GM18519 (cell line): ENCODE measurements at regions not wholly inside any gene's neighbourhood (a gene's known extent, or its start where the extent isn't known, plus 50 kb on each side); places are given as distances from the start of the nearest gene placed in this dataset.

Experiments used
- ATAC-seq: cut with Tn5 transposase; IDR thresholded peaks from one replicate; pipeline ENCODE4 v1.9.1; 2021; ENCODE audit warnings: mild to moderate bottlenecking, moderate library complexity; ENCODE audit not compliant: unreplicated experiment, low FRiP score

DNA sequence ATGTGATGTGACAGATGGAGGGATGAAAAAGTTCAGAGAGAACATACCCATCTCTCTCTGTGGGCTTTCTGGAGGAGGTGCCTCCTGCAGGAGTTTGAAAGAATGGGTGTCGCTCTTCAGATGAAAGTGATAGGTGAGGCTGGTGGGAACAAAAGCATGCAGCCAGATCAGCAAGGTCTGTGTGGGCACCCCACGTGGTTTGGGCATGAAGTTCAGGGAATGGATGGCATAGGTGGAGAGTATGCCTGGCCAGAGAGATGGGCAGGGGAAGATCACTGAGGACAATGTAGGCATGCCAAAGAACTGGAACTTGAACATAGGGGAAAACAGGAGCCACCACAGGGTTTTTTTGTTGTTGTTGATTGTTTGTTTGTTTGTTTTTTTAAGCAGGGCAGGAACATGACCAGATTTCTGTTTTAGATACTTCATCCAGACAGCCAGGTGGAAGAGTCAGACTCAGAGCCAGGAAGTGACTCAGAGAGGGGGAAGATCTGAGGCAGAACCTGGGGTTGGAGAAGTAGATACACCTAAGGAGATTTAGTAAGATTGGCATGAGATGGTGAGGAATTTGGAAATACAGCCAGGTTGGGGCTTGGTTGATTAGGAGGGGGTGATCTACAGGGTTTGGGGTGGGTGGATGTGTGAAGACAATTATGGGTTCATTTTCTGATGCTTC lies 64.8 kb upstream of the CLSTN2 start:
- ATAC-seq: no peak

DNA sequence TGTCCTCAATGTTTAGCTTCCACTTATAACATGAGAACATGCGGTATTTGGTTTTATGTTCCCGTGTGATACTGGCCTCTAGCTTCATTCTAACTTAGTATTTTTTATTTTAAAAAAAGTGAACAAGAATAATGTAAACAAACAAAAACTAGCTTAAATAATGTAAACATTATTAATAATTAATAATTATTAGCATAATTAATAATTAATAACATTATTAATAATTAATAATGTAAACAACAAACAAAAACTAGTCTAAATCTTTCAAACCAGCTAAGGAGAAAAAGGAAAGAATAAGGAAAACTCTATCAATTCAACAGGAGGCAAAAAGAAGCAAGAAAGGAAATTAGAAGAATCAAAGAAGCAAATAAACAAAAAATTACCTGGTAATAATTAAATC lies 66.2 kb upstream of the CLSTN2 start:
- no peak for ATAC-seq

DNA sequence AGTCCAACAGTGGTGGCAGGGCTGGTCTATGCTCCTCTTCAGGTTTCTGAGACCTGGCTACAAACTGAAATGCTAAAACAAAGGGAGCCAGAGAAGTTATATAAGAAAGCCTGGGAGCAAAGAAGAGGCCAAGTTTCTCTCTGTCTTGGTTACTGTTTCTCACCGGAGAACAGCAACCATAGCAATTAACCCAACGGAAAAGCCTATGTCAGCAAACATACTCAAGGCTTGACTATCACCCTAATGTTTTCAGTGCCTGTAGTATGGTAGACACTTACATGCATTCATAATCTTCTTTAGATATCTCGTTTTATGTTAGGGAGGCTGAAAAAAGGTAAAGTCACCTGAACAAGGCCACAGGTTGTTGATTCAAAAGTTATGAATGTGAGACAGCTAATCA lies 86.3 kb upstream of the CLSTN2 start:
- no peak for ATAC-seq

DNA sequence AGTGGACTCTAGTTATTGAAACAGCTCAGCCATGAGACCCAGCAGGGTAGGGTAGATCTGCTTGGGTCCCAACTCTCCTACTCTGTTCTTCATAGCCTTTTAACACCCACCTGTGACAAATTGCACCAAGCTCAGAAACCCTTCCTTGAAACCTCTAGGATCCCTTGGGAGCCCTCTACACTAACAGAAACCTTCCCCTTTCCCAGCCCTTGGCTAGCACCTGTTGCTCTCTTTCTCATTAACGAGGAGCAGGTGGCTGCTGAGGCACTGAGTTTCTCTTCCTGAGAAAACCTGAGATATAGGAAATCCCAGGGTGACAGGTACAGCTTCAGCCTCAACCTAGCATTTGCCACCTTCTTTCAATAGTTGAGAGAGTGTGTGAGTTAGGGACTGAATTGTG lies 88.3 kb upstream of the CLSTN2 start:
- ATAC-seq: no peak

DNA sequence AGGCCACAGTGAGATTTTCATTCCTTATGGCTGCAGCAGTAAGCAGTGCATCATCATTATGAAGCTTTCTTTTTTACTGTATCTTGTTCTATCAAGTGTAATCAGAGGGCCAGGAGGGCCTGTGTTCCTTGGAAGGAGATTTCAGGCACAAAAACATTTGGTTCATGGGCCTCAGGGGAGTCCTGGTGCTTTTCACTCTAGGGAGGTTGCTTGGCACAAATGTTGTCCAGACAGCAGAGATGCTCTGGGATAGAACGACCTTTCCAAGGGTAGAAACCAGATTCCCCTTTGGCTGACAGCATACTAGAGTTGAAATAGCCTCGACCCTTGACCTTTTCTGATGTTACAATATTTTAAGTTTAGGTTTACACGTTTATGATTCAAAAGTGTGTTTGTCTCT lies 95.3 kb upstream of the CLSTN2 start:
- ATAC-seq: no peak

DNA sequence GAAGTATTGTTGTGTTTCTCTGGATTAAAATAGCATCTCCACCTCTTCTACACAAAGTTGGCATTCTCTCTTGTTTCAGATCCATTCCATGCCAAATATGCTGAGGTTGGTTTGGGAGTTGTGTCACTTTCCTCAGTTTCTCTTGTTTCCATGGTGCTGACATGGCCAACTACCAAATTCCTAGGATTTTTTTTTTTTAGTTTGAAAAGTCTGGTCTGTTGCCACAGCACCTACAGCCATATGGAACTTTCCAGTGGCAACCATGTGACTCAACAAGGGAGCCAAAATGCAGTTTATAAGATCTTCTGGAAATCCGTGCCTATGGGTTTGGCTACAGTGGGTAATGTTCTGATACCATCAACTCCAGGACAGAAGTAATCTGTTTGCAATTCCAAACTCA lies 96.0 kb upstream of the CLSTN2 start:
- ATAC-seq: no peak

DNA sequence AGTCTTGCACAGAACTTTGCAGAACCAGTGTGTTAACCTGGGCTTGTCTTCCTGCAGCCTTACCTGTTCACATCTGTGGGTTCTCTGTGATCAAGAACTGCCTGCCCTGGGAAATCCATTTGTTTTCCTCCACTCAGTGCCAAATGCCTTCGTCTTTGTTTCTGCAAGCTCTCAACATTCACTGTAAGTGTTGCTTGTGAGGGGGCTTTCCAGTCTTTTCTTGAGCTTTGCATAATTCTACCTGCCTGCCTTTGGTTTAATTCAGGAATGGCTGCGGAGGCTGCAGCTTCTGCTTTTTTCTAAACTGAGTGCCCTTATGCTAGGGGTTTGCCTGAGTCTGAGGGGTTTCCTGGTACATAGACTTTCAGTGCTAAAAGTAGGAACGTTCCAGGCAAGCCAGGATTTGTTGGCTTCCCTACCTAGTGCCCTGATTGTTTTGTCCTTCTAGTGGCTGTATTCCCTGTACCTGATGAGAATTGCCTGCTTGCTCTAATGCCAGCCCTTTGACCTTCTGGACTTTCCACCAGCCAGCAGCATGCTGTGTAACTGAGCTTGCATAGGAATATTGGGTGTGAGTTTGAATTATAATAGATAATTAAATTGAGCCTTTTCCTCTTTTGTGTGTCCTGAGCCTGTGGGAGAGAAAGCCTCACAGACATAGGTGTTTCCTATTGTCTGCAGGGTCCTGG lies 96.6 kb upstream of the CLSTN2 start:
- ATAC-seq: no peak

DNA sequence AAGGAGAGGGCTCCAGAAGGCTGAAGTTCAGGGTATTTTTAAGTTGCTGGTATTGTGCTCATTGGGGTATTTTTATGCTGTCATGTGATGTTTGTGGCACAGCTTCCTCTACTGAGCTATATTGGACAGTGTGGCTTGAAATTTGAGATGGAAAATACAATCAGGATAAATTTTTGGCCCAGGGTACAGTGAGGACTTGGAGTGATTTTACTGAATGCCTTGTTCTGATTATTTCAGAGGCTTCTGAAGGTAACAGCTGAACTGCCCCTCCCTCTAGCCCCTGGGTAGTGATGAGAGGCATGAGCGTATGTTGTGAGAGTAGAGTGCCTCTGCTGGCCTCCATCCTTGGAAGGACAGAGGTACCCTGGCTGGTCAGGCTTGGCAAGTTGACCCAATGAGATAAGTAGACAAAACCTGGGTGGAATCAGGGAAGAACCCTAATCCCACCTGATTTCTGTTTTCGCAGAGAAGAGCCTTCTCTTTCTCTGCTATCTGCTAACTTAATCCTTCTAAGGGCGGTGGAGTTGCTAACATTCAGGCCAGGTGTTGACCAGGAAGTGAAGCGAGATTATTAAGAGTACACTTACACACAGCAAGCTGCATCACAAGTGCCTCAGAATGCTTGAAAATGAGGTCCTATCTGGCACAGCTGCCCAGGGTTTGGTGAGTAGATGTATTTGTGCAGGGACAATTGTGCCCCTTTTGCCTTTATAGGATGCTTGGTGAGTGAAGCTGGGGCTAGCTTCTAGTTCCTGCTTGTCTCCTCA lies 98.1 kb upstream of the CLSTN2 start:
- no peak for ATAC-seq

DNA sequence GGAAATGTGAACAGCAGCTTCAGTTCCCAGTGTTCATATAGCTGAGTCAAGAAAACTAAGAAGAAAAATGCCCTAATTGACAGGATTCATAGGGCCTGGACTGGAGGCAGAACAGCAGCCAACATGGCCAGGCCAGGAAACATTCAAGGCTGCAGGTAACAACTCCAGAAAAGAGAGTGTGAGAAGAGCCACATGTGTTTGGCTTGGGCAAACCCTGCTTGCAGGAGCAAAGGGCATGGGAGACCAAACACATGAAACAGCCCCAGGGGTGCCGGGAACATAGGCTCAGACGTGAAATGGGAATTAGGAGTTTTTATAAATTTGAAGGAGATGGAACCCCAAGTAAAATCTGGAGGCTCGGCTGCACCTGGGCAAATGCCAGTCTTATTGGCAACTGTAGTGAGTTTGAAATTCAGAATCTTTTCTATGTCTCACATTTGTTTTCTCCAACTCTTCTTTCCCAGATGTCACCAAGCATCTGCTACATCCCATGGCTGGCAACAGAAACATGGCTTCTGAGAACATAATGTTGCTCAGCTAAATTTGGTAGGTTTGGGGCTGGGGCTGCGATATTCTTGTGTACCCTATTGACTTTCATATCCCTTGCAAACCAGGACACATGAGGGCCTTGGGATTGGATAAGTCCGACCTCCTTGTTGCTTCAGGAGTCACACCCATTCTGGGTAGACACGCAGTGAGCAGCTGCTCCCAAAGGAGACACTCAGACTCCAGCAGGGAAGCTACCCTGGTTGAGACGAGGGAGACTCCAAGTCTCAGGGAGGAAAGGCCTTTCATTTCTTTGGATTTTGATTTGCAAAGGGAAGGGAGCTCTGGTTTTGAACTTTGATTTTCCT lies 98.9 kb upstream of the CLSTN2 start:
- no peak for ATAC-seq

DNA sequence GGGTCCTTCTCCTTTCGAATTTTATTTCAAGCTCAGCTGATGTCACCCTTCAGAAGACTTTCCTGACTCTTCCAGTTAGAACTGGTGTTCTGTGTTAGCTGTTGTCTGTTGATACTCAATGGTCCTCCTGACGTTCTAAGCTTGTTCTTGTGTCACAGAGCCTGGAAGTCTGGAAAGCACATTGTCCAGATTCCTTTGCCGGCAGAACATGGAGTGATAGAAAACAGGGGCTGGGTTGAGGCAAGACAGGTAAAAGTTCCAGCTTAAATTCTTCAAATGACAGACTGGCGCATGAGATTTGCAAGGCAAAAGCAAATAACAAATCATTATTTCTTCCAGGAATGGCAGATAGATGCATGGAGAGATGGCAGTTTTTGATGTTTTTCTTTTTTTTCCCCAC lies 102.0 kb upstream of the CLSTN2 start:
- ATAC-seq: no peak

DNA sequence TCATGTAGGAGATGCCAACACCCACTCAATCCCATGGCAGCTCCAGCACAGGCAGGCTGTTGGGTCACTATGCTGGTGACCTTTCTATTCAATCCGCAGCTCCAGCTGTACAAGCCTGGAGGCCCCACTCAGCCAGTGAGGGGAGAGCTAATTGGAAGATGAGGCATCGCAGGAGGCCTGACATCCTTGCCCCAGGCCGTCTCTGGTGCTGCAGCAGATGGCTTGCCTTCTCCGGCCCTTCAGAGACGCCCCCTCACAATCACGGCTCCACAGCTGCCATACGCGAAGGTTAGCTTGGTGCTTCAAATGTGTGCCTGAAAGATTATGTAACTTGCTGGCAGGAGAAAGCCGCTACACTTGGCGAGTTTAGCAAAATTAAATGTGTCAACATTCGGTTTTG lies 104.2 kb upstream of the CLSTN2 start:
- no peak for ATAC-seq

DNA sequence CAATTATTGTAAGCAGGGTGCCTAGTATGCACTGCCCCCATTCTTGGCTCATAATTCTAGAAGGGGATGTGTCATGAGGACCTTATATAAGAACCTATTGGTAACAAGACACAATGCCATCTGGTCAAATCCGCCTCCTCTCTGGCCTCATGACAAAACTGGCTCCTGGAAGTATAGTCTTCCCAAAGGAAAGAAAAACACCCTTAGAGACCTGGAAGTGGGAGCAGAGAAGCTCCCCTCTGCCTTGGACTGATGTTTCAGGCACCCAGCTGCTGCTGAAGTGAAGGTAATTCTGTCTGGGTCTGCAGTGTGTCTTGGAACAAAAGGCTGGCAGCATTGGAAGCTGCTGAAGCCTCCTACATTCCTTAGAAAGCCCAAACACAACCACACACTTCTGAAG lies 107.2 kb upstream of the CLSTN2 start:
- no peak for ATAC-seq

DNA sequence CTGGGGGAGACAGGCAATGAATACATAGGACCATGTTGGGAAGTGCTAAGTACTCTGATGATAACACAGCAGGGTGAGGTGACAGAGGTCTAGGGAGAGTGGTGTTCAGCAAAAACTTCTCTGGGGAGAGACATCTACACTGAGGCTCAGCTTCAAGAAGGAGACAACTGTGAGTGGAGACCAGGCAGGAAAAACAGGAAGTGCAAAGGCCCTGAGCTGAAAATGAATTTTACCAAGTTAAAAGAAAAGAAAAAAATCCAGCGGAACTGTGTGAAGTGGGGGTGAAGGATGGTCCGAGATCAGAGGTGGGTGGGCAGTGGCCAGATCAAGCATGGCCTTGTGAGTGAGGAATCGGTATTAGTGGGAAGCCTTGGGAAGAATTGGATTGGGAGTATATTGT lies 110.1 kb upstream of the CLSTN2 start:
- no peak for ATAC-seq

DNA sequence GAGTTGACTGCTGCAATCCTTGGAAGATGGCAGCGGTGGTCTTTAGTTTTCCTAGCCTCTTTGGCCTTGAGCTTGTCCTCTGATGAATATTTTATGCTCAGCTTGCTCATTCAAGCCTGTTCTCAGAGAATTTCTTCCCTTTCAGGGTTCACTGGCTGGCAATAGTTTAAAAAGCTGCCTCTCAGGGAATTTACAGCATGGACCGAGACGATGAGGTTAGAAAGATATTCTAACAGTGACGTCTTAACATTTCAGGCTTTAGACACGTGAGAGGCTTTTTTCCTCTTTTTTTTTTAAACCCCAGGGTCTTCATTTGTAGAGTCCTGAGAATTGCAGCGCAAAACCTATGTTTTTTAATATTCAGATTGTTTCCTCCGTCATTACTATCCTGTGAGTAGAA lies 120.3 kb upstream of the CLSTN2 start:
- no peak for ATAC-seq

DNA sequence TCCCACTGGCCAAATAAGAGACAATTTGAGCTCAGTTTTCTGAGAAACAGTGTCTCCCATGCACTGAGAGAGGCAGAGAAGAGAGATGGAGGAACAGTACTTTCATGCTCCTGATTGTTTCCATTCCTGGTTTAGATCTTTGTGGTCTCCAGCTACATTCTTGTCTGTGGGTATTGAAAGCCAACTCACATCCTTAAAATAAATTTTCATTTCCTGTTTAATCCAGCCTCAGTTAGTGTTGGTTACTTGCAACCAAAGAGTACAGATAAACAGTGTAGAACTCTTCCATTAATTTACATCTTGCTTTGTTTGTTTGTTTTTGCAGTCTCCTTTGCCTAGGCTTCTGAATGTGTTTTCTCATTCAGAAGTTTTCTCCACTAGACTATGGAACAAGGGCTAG lies 123.7 kb upstream of the CLSTN2 start:
- no peak for ATAC-seq

DNA sequence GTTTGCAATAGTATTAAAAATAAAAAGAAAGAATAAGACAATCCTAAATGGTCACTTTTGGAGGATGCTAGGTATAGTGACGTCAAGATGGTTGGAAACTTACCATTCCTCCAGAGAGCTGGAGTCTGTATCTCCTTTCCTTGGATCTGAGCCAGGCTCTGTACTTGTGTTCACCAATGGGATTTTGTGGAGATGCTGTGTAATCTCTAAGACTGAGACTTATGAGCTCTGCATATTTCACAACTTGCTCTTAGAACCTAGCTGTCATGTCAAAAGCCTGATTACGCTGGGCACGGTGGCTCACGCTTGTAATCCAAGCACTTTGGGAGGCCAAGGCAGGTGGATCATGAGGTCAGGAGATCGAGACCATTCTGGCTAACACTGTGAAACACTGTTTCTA lies 126.8 kb upstream of the CLSTN2 start:
- ATAC-seq: no peak

DNA sequence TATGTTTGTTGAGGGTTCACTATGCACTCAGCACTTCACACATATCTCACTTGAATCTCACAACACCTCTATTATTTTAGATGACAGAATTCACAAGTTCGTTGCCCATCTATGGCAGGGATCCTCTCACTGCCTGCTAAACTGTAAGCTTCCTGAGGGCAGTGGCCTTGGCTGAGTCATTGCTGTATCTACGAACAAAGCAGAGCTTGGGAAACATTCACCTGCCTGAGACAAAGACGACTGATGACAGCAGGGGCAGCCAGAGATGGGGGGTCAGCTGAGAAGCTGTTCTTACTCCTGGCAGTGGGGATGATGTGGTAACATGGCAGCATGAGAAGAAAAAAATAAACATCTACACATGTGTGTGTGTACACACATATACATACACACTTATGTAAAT lies 125.5 kb upstream of the NMNAT3 start:
- ATAC-seq: no peak

DNA sequence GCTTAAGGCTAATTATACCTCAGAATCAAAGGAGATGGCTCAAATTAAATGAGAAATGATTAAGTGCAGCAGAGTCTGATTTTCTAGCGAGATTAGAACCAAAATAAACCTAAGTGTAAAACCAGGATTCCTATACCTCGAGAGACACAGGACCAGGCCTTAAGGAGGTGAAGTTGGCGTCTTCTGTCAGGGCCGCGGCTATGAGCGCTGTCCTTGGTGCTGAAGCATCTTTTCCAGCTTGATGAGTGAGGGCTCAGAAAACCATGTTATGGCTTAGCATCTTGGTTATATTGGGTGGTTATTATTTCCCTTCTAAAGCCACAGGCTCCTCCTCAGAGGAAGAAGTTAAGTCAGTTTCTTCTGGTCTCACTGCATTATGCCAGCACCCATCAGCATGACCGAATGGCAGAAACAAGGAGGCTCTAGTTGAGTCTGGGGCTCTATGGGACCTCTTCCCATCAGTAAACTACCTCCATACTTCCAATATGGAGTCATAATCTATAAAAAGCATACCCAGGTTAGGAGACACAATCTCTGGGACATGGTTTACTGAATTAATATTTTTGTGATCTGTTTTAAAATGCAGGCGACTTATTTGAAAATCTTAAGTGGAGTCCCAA lies 120.1 kb upstream of the NMNAT3 start:
- ATAC-seq: no peak

DNA sequence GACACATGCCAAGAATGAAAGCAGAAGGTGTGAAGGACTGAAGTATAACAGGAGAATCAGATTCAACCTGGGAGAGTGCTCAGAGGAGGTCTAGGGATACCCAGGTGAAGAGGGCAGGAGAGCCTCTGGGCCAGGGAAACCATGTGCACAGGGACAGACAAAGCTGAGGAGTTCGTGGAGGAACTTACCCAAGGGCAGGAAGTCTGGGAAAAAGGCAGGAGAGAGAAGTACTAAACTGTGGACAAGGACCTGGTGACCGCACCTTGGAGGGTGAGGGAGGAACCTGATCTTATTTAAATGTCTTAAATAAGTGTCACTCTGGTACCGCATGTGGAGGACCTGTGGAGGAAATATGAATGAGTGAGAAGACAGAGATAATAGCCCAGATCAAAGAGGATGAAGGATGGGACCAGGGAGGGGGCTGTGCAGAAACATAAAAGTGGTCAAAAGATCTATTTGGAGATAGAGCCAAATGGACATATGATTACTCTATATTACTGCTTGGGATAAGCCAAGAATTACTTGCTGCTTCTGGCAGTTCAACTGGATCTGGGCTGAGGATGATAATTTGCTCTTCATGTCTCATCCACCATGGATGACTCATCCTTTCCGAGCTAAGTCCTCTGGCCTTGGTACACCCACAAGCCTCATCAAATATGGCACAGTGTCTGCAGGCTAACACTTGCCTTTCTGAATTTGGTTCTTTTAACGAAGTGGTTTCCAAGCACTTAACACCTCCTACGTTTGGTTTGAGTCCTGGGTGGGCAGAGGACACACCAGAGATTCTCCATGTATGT lies 116.9 kb upstream of the NMNAT3 start:
- no peak for ATAC-seq

DNA sequence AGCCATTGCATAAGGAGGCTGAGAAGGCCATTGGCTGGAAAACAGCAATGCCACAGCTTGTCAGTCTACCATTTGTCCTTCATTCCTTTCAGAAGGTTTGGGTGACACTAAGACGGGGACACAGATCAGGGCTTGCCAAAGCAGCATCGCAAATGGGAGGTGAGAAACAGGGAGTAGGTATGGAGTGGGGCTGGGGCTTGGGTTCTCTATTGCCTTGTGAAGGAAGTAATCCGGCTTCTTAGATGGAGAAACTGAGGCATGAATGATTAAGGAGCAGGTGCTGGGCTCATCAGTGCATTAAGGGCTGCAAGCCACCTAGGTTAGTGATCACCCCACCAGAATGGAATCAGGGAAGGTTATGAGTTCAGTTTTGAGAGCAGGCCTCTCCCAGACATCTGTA lies 115.6 kb upstream of the NMNAT3 start:
- ATAC-seq: no peak
